BLaER1 treated with 17β-estradiol and CSF1 and Interleukin-3, amounts not matched to agents 10 nM and 100 nM (cell line): ENCODE measurements at regions not wholly inside any gene's neighbourhood (a gene's known extent, or its start where the extent isn't known, plus 50 kb on each side); places are given as distances from the start of the nearest gene placed in this dataset.
A peak's percentile ranks its signal among the peaks of the same experiment; 100 is the strongest.

Experiments
- H3K27ac ChIP-seq, 11 experiments: shearing (Covaris generic); formaldehyde crosslinking; 2 replicates each; pipeline ENCODE4 v1.8.1; 2022
- H3K27me3 ChIP-seq, 11 experiments: shearing (Covaris generic); formaldehyde crosslinking; 2 replicates each; pipeline ENCODE4 v1.8.1; 2022
- H3K36me3 ChIP-seq, 11 experiments: shearing (Covaris generic); formaldehyde crosslinking; 2 replicates each; pipeline ENCODE4 v1.8.1; 2022
- H3K4me1 ChIP-seq, 10 experiments: shearing (Covaris generic); formaldehyde crosslinking; 2 replicates each; pipeline ENCODE4 v1.8.1; 2022
- H3K4me2 ChIP-seq, 11 experiments: shearing (Covaris generic); formaldehyde crosslinking; 2 replicates each; pipeline ENCODE4 v1.8.1; 2022
- H3K4me3 ChIP-seq, 10 experiments: shearing (Covaris generic); formaldehyde crosslinking; 2 replicates each; pipeline ENCODE4 v1.8.1; 2022
- H3K9ac ChIP-seq, 11 experiments: shearing (Covaris generic); formaldehyde crosslinking; 2 replicates each; pipeline ENCODE4 v1.8.1; 2022
- H3K9me3 ChIP-seq, 11 experiments: shearing (Covaris generic); formaldehyde crosslinking; replicated peaks in 1 of 11; 2 replicates each; pipeline ENCODE4 v1.8.1; 2022
- H4K20me1 ChIP-seq, 11 experiments: shearing (Covaris generic); formaldehyde crosslinking; 2 replicates each; pipeline ENCODE4 v1.8.1; 2022
- Cebpa-rat ChIP-seq, 11 experiments: shearing (Covaris generic); IDR thresholded peaks; 2 replicates each; pipeline ENCODE4 v1.8.1; 2022

GRCh38 chr4:178599521-178599920 lies 1157.3 kb upstream of the AGA start:
- Histone ChIP-seq H3K36me3 (no peaks in the 10 kb centered on the region), H3K27me3 (no peaks in the 10 kb centered on the region), H3K4me2 (no peak overlapping the region), H3K9ac (no peak overlapping the region), H3K27ac (no peak overlapping the region), H3K4me3 (no peak overlapping the region), H4K20me1 (no peaks in the 10 kb centered on the region), H3K4me1 (no peaks in the 10 kb centered on the region), H3K9me3 (no peaks in the 10 kb centered on the region)
- TF ChIP-seq Cebpa-rat (IDR thresholded peaks at IDR 0.05) = no peak

DNA sequence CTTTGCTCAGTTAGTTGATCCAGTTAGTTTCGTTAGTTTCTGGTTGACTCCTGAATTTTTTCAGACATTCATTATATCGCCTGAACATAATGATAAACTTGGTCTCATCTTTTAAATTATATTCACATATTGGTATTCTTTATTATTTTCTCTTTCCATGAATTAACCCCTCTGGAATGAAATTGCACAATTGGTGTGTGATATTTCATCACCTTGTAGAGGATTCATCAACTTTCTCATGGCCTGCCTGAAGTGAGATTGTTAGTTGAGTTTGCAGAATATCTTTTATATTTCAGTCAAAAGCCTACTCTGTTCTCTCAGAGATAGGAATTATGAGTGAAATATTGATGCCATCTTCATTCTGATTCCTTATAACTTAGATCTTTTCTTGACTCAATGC lies 1160.6 kb upstream of the AGA start:
- Histone ChIP-seq H3K4me2 (no peak overlapping the region), H3K27me3 (no peaks in the 10 kb centered on the region), H3K36me3 (no peaks in the 10 kb centered on the region), H3K4me3 (no peak overlapping the region), H3K9me3 (no peaks in the 10 kb centered on the region), H3K4me1 (no peaks in the 10 kb centered on the region), H3K27ac (no peak overlapping the region), H3K9ac (no peak overlapping the region), H4K20me1 (no peaks in the 10 kb centered on the region)
- no peak for TF ChIP-seq Cebpa-rat (IDR thresholded peaks at IDR 0.05)

- Histone ChIP-seq H3K9ac (no peak overlapping the region), H3K4me3 (no peak overlapping the region), H3K4me1 (peaks cover 0 to 10% (median 4%) of the 10 kb centered on the region in 10 experiments; a peak in 7 of 20 replicates), H3K4me2 (no peak overlapping the region), H3K27me3 (no peaks in the 10 kb centered on the region), H3K27ac (no peak overlapping the region), H3K36me3 (no peaks in the 10 kb centered on the region), H3K9me3 (no peaks in the 10 kb centered on the region), H4K20me1 (no peaks in the 10 kb centered on the region)
- TF ChIP-seq Cebpa-rat (IDR thresholded peaks at IDR 0.05) = peak in 2 of 11 experiments; percentile 56 to 72; a peak in 2 of 22 replicates
Observed at GRCh38 chr4:178611062-178611461, 1168.8 kb upstream of the AGA start.

GRCh38 chr4:178612733-178613132 lies 1170.5 kb upstream of the AGA start:
- H3K4me3 ChIP-seq = no peak overlapping the region
- peak overlapping the region in 4 of 11 experiments; percentile 5 to 30 (median 11); a peak in 3 of 22 replicates for H3K4me2 ChIP-seq
- no peaks in the 10 kb centered on the region for H3K27me3 ChIP-seq
- H4K20me1 ChIP-seq = no peaks in the 10 kb centered on the region
- no peaks in the 10 kb centered on the region for H3K9me3 ChIP-seq
- no peak overlapping the region for H3K9ac ChIP-seq
- no peak overlapping the region for H3K27ac ChIP-seq
- no peaks in the 10 kb centered on the region for H3K36me3 ChIP-seq
- peaks cover 0 to 10% (median 4%) of the 10 kb centered on the region in 10 experiments; a peak in 7 of 20 replicates for H3K4me1 ChIP-seq
- TF ChIP-seq Cebpa-rat (IDR thresholded peaks at IDR 0.05) = no peak

- H3K4me3 ChIP-seq = no peak overlapping the region
- peaks cover 0 to 3% (median 0%) of the 10 kb centered on the region in 11 experiments; a peak in 1 of 22 replicates for H3K9me3 ChIP-seq
- H3K4me2 ChIP-seq = no peak overlapping the region
- no peaks in the 10 kb centered on the region for H4K20me1 ChIP-seq
- H3K27ac ChIP-seq = no peak overlapping the region
- H3K36me3 ChIP-seq = no peaks in the 10 kb centered on the region
- no peak for TF ChIP-seq Cebpa-rat (IDR thresholded peaks at IDR 0.05)
- H3K27me3 ChIP-seq = no peaks in the 10 kb centered on the region
- H3K9ac ChIP-seq = no peak overlapping the region
- H3K4me1 ChIP-seq = no peaks in the 10 kb centered on the region
Observed at GRCh38 chr4:178632415-178632814, 1190.2 kb upstream of the AGA start.

DNA sequence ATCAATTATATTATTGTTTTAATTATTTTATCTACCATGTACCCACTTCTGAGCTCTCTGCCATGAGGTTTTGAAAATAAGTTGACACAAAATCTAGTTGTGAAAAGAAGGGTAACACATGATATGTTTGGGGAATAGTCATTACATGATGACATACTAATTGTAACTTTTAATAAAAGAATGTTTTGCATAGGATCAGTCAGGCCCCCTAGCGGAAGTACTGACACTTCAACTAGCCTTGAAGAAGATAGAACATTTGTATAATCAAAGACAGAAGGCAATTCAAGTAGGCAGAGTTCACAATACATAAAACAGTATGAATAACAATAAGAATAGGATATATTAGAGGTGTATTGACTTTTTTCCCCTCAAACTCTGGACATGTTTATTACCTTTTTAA lies 1191.0 kb upstream of the AGA start:
- Histone ChIP-seq H3K4me2 (no peak overlapping the region), H3K4me1 (no peaks in the 10 kb centered on the region), H3K36me3 (no peaks in the 10 kb centered on the region), H3K27ac (no peak overlapping the region), H3K4me3 (no peak overlapping the region), H4K20me1 (no peaks in the 10 kb centered on the region), H3K9ac (no peak overlapping the region), H3K27me3 (no peaks in the 10 kb centered on the region), H3K9me3 (no peaks in the 10 kb centered on the region)
- no peak for TF ChIP-seq Cebpa-rat (IDR thresholded peaks at IDR 0.05)

DNA sequence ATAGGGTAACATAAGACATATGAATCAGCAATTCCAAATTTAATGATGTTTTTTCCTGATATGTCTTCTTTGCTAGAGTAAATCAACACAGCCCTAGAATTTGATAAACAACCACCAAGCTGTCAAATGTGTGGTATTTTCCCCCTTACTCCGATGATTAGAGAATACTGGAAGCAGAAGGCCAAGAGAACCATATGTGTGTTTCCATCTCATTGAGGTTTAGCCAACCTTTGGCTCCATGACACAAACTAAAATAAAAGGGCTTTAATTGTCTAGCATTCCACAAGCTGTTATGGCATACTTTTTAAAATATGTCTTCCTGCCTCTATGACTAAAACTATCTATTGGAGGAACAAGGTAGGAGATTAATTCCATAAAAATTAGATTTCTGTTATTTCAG lies 1222.4 kb upstream of the AGA start:
- Histone ChIP-seq H3K4me1 (no peaks in the 10 kb centered on the region), H3K9ac (no peak overlapping the region), H3K9me3 (no peaks in the 10 kb centered on the region), H3K4me2 (no peak overlapping the region), H3K4me3 (no peak overlapping the region), H3K27ac (no peak overlapping the region), H3K36me3 (no peaks in the 10 kb centered on the region), H4K20me1 (no peaks in the 10 kb centered on the region), H3K27me3 (no peaks in the 10 kb centered on the region)
- TF ChIP-seq Cebpa-rat (IDR thresholded peaks at IDR 0.05) = no peak

DNA sequence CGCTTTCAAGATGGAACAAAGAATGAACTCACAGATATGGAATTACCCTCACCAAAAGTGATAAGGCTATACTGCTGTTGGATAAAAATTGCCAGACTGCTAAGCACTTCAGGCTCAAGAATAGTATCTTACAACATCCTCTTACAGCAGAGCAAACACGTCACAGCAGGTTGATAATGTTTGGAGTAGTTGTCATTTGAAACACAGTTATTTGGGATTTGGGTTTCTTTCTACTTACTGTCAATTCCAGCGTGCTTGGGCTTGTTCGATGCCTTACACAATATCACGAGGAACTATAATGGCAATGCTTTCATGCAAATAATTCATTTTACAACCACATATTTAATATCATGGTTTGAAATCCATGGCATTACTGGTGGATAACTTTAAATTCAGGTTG lies 1223.7 kb upstream of the AGA start:
- H3K9me3 ChIP-seq = no peaks in the 10 kb centered on the region
- H3K4me1 ChIP-seq = no peaks in the 10 kb centered on the region
- no peak overlapping the region for H3K4me2 ChIP-seq
- no peak overlapping the region for H3K27ac ChIP-seq
- H3K27me3 ChIP-seq = no peaks in the 10 kb centered on the region
- H4K20me1 ChIP-seq = no peaks in the 10 kb centered on the region
- no peaks in the 10 kb centered on the region for H3K36me3 ChIP-seq
- TF ChIP-seq Cebpa-rat (IDR thresholded peaks at IDR 0.05) = no peak
- H3K9ac ChIP-seq = no peak overlapping the region
- no peak overlapping the region for H3K4me3 ChIP-seq

GRCh38 chr4:178671766-178672165 lies 1229.5 kb upstream of the AGA start:
- H3K36me3 ChIP-seq = no peaks in the 10 kb centered on the region
- TF ChIP-seq Cebpa-rat (IDR thresholded peaks at IDR 0.05) = no peak
- H3K4me3 ChIP-seq = no peak overlapping the region
- H3K9me3 ChIP-seq = no peaks in the 10 kb centered on the region
- no peak overlapping the region for H3K4me2 ChIP-seq
- H3K9ac ChIP-seq = no peak overlapping the region
- H3K27ac ChIP-seq = no peak overlapping the region
- no peaks in the 10 kb centered on the region for H3K27me3 ChIP-seq
- no peaks in the 10 kb centered on the region for H3K4me1 ChIP-seq
- no peaks in the 10 kb centered on the region for H4K20me1 ChIP-seq

- no peaks in the 10 kb centered on the region for H3K27me3 ChIP-seq
- no peak for TF ChIP-seq Cebpa-rat (IDR thresholded peaks at IDR 0.05)
- H3K36me3 ChIP-seq = no peaks in the 10 kb centered on the region
- no peak overlapping the region for H3K27ac ChIP-seq
- no peak overlapping the region for H3K9ac ChIP-seq
- H4K20me1 ChIP-seq = no peaks in the 10 kb centered on the region
- no peaks in the 10 kb centered on the region for H3K9me3 ChIP-seq
- no peak overlapping the region for H3K4me3 ChIP-seq
- H3K4me2 ChIP-seq = no peak overlapping the region
- no peaks in the 10 kb centered on the region for H3K4me1 ChIP-seq
Observed at GRCh38 chr4:178672512-178672911, 1230.3 kb upstream of the AGA start.
